ENCODE measurements at regions not wholly inside any gene's neighbourhood (a gene's known extent, or its start where the extent isn't known, plus 50 kb on each side); places are given as distances from the start of the nearest gene placed in this dataset.

DNA sequence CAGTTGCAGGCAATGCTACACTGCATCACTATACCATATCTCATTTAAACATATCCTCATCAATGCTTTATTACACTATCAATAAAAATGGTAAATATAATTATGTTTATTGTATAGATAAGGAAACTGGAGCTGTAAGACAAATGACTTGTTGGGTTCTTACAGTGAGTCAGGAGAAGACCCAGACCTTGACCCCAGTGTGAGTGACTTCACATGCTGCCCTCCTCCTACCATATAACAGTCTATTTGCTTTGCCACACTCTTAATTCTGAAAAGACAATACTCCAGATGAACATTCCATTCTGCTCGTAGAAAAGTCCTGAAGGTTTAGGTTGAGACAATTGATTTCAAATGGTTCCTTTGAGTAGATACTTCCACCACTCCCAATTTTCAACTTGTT, 550.5 kb downstream of the PLPP3 start:
- TF ChIP-seq, protein P1, sequence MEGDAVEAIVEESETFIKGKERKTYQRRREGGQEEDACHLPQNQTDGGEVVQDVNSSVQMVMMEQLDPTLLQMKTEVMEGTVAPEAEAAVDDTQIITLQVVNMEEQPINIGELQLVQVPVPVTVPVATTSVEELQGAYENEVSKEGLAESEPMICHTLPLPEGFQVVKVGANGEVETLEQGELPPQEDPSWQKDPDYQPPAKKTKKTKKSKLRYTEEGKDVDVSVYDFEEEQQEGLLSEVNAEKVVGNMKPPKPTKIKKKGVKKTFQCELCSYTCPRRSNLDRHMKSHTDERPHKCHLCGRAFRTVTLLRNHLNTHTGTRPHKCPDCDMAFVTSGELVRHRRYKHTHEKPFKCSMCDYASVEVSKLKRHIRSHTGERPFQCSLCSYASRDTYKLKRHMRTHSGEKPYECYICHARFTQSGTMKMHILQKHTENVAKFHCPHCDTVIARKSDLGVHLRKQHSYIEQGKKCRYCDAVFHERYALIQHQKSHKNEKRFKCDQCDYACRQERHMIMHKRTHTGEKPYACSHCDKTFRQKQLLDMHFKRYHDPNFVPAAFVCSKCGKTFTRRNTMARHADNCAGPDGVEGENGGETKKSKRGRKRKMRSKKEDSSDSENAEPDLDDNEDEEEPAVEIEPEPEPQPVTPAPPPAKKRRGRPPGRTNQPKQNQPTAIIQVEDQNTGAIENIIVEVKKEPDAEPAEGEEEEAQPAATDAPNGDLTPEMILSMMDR (conservative IDR thresholded peaks at IDR 0.05 in 1 of 2, IDR thresholded peaks at IDR 0.05 in 1 of 2; ENCODE audit: low read depth in 1 of 2, low read length in 2 of 2): no peak
- TF ChIP-seq EZH2 (IDR thresholded peaks at IDR 0.05; ENCODE audit: low read length, missing control alignments): no peak
